Stimulated activated CD4-positive, alpha-beta T cell treated with anti-CD3 and anti-CD28 coated beads, Interleukin-15, amount 100 ng/mL, for 48 hours (primary cell): ENCODE measurements at regions not wholly inside any gene's neighbourhood (a gene's known extent, or its start where the extent isn't known, plus 50 kb on each side); places are given as distances from the start of the nearest gene placed in this dataset.

ENCODE experiments used
- DNase-seq, 2 donors: peaks; one replicate each; pipeline ENCODE4 v3.0.0-alpha.2; 2020; ENCODE audit warnings: low read depth in 2 of 2

DNA sequence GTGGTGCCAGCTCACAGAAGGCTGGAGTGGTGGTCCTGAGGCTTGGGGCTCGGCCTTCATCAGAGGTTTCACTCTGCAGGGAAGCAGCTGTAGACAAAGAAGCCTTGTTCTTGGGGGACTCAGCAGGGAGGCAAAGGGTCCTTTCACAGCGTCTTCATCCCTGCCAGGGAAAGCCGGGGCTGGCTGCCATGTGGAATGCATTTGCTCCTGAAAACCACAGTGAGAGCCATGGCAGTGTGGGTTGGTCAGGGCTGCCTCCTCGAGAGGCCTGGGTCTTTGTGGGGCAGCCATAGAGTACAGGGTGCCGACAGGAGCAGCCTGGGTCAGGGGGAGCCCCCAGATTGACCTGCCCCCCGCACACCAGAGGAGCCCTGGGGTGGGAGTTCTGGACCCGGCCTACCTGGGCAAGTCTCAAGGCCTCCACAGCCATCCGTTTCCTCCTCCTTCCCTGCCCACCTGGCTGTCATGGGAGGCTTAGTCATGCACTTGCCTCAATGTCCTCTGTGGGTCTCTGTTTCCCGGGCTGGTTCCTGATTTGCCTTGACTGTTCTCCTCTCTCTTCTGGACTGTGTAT, 144.0 kb downstream of the CDC5L start:
- DNase-seq: no peak

DNA sequence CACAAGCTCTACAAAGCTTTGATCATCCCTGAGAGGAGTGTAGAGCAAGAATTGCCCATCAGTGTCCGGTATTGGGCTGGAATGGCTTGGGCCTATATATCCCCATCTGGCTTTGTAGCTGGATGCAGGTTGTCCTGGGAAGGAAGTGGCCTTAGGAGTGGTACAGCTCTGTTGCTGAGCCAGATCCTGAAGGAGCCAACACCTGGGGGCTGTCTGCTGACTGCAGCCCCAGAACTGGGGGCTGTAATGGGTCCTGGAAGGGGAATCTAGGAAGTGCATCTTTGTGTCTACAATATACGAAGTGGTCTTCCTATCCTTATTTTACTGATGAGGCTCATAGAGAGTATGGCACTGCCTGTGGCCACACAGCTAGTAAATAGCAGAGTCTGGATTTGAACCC, 145.9 kb downstream of the CDC5L start:
- no peak for DNase-seq

DNA sequence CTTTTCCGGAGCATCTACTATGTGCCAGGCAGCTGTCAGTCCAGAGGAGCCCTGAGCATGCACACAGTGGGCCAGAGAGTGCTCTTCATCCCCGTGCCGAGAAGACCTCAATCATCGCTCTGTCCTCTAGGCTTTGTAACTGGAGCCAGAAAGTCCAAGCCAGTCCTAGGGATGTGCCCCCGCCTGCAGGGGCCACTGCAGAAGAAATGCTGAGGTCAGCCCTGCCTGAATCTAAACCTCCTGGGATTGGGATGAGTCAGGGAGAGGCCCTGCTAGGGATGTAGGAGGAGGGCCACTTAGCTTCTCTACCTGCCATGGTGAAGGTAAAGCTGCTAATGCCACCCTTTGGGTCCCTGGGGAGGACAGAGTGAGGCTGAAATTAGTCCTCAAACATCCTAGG, 146.8 kb downstream of the CDC5L start:
- no peak for DNase-seq

- DNase-seq: no peak
Measured at GRCh38 chr6:44535446-44535845, 147.9 kb downstream of the CDC5L start.

GRCh38 chr6:44535967-44536366, 148.5 kb downstream of the CDC5L start:
- DNase-seq: no peak

GRCh38 chr6:44537306-44538049, 150.0 kb downstream of the CDC5L start:
- no peak for DNase-seq

DNA sequence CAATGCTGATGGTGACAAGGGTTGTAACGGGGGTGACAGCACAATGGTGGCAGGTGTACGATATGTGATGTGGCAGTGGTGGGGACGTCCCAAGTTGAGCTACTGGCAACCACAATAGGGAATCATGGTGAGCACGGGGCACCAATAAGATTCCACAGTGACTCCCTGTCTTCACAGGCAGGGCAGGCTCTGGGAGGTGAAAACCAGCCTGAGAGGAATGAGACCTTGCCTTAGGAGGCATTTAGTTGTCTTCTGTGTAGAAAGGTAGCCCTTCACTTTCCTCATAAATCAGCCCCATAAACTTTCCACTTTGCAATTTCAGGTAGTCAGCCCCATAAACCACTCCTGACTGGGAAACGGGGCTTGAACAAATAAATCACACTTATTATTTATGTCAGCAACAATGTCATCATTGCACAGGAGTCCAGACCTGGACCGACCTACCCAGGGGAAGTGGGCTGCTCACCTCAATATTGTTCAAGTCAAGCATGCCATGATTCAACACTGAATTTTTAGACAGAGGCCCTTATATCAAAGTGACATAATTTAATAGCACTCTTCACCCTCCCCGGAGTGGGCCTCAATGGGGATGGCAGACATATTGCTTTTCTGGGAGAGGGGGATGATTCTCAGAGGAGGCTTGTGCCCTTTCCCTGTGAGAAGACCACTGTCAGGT, 150.8 kb downstream of the CDC5L start:
- no peak for DNase-seq

- no peak for DNase-seq
Measured at GRCh38 chr6:44538807-44539201, 151.3 kb downstream of the CDC5L start.

DNA sequence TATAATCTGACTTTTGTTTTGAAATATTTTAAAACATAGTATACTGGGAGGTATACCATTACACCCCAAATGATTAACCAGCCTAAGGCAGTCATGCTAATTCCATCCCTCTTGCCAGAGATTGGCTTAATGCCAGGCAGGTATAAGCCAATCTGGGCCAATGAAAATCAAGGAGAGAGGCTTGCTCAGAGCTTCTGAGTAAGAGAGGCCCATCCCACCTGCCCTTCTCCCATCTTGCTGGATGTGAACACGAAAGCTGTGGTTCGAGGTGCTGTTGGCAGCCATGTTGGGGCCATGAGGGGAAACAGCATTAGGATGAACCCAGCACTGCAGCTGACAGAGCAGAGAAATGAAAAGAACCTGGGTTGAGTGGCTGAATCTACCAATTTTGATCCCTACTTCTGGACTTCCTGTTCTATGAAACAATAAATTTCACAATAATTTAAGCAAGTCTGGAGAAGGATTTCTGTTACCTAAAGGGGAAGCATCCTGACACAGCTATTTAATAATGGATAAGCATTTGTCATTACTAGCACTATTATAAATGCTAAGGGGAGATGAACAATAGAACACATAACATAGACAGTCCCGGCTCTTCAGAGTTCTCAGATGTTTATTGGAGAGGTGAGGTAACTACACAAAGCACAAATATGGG, 152.3 kb downstream of the CDC5L start:
- no peak for DNase-seq

DNA sequence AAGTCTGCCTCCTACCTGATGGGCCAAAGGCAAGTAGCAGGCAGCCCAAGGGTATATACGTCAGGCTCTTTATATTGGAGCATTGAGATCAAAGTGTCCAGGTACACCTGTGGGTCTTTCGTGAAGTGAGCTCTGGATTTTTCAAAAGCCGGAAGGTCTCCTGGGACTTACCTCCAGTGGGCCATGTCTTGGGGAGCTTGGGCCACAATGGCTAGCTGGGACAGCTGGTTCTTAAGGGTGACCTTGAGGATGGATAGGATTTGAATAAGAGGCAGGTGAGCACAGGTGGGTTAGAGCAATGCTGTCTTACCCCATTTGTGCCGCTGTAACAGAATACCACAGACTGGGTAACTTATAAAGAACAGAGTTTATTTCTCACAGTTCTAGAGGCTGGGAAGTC, 153.4 kb downstream of the CDC5L start:
- no peak for DNase-seq

GRCh38 chr6:44542401-44543116, 155.1 kb downstream of the CDC5L start:
- DNase-seq: no peak

- no peak for DNase-seq
Measured at GRCh38 chr6:44543664-44544063, 156.2 kb downstream of the CDC5L start.

DNA sequence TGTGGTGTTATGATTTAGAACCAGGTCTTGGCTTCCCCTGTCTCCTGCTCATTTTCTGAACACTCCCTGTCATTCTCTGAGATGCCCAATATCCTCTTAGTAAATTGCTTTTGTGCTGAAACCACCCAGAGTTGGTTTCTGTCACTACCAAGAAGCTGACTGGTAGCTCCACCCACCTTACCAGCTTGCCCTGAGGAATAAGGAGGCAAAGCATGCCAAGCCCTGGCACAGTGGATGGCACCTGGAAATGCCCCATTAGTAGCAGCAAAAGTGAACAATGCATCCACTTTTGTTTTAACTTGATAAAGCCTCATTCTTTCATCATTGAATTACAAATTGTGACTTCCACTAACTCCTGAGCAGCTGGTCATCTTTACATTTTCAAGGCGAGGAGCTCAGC, 157.7 kb downstream of the CDC5L start:
- no peak for DNase-seq

DNA sequence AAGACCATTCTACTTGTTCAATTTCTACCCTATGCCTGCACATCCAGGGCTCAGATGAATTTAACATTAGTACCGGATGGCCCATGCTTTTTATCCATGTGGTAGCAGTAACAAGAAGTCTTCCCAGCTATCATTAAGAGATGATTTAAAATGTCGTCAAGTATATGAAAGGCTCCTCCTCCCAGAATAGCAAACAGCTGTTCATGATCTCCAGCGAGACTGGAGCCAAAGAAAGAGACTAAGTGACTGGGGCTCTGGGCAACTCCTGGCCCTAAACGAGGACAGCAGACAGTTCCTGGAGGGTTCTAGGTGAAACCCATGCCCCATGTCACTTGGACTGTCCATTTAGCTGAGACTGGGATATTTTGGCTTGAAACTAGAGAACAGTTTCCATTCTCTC, 160.8 kb downstream of the CDC5L start:
- DNase-seq: no peak

DNA sequence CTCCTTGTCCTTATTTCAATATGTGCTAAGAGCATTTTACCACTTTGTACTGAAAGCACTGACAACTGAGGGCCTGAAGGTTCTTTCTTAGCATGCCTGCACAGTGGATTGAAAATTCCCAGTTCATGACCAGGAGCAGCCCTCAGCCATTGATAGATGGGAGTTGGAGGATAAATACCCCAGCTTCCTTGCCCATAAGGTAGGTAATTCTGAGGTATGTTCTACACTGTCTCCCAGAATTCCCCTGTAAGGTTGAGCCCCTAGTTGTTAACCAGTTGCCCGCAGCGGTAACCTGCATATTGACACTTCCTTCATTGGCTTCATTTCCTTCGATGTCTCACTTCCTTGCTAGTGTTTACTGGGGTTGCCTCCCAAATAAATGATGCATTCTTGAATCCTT, 162.0 kb downstream of the CDC5L start:
- no peak for DNase-seq

- no peak for DNase-seq
Measured at GRCh38 chr6:44554194-44554593, 166.7 kb downstream of the CDC5L start.

GRCh38 chr6:44554861-44555260, 167.4 kb downstream of the CDC5L start:
- no peak for DNase-seq

GRCh38 chr6:44556046-44556445, 168.5 kb downstream of the CDC5L start:
- no peak for DNase-seq

DNA sequence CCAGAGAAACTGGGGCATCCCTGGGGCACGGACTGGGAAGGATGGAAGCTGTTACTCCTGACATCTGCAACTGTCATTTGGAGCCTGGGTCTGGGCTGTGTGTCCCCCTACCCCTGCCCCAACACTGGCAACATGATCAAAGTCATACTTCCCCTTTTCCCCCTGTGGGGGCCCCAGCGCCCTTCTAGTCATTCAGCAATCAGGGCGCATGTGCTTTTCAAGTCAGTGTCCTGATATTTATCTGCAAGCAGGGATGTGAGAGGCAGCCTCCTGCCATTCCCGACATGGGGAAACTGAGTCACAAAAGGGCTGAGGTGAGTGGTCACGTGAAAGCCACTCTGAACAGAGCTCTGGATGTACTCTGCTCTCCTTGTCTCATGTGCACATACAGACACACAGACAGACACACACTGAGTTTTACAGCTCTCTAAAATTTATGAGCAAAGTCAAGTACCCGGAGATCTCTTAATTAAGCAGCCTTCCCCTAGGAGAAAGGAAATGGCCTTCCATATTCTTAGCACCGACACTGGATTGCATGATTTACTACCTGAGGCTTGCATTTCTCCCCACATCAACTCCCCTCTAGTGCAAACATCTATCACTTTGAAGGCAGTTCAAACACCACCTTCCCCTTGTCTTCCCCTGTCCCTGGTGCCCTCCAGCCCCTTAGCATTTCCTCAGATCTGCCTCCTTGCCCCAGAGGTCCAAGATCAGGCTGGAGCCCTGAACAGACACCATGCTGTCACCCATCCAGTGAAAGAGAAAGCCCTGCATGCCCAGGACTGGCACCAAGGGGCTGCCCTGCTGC, 170.7 kb downstream of the CDC5L start:
- DNase-seq: no peak

- no peak for DNase-seq
Measured at GRCh38 chr6:44558832-44559251, 171.3 kb downstream of the CDC5L start.
